Fibroblast of lung (primary cell): ENCODE measurements at regions not wholly inside any gene's neighbourhood (a gene's known extent, or its start where the extent isn't known, plus 50 kb on each side); places are given as distances from the start of the nearest gene placed in this dataset.

Experiments
- DNase-seq, 2 donors: peaks; one replicate each; pipeline versions ENCODE4 v3.0.0 to v3.0.0-alpha.2; 2010; ENCODE audit warnings: low read depth in 2 of 2
- H2AFZ ChIP-seq: 2 replicates; pipeline ENCODE4 v1.5.1; 2012; ENCODE audit warnings: low read length, control low read depth, inconsistent platforms
- H3K27ac ChIP-seq: 2 replicates; pipeline ENCODE4 v1.5.1; 2011; ENCODE audit warnings: low read length, control low read depth; ENCODE audit not compliant: insufficient read depth
- H3K27me3 ChIP-seq: 2 replicates; pipeline ENCODE4 v1.5.1; 2011; ENCODE audit warnings: mild to moderate bottlenecking, low read length; ENCODE audit not compliant: control insufficient read depth, insufficient read depth
- H3K36me3 ChIP-seq: 2 replicates; pipeline ENCODE4 v1.5.1; 2011; ENCODE audit warnings: low read length; ENCODE audit not compliant: control insufficient read depth, insufficient read depth
- H3K4me1 ChIP-seq: 2 replicates; pipeline ENCODE4 v1.5.1; 2011; ENCODE audit warnings: low read length; ENCODE audit not compliant: control insufficient read depth, insufficient read depth; ENCODE audit errors: extremely low read depth
- H3K4me2 ChIP-seq: 2 replicates; pipeline ENCODE4 v1.5.1; 2011; ENCODE audit warnings: low read length, control low read depth; ENCODE audit not compliant: insufficient read depth; ENCODE audit errors: extremely low read depth
- H3K4me3 ChIP-seq, 4 experiments: fragments of 200-600 bp in 1 of 4; sonication (generic) in 1 of 4; replicated peaks in 1 of 4; 2 replicates each; pipeline ENCODE4 v1.5.1; 2011 to 2016; ENCODE audit warnings: low read length in 4 of 4, low read depth in 3 of 4, mild to moderate bottlenecking in 3 of 4, control low read depth in 2 of 4, inconsistent platforms in 1 of 4, mixed read lengths in 1 of 4; ENCODE audit not compliant: insufficient read depth in 1 of 4; ENCODE audit errors: control extremely low read depth in 1 of 4
- H3K79me2 ChIP-seq: 2 replicates; pipeline ENCODE4 v1.5.1; 2012; ENCODE audit warnings: mild to moderate bottlenecking, low read length, inconsistent platforms; ENCODE audit not compliant: control insufficient read depth, insufficient read depth
- H3K9ac ChIP-seq: 2 replicates; pipeline ENCODE4 v1.5.1; 2011; ENCODE audit warnings: mild to moderate bottlenecking, low read length, control low read depth; ENCODE audit not compliant: insufficient read depth
- H3K9me3 ChIP-seq: 2 replicates; pipeline ENCODE4 v1.5.1; 2012; ENCODE audit warnings: low read depth, low read length; ENCODE audit not compliant: control insufficient read depth, insufficient read depth
- H4K20me1 ChIP-seq: 2 replicates; pipeline ENCODE4 v1.5.1; 2011; ENCODE audit warnings: low read length; ENCODE audit not compliant: control insufficient read depth, insufficient read depth; ENCODE audit errors: extremely low read depth
- EZH2 ChIP-seq: IDR thresholded peaks from 2 replicates; pipeline ENCODE4 v1.5.1; 2012; ENCODE audit warnings: low read length, control low read depth, mild to moderate bottlenecking; ENCODE audit errors: missing control alignments
- TF ChIP-seq, protein P1 (sequence below), 2 donors: IDR thresholded peaks in 1 of 2; conservative IDR thresholded peaks in 1 of 2; 1 replicate in 1 of 2; 2 replicates in 1 of 2; pipeline ENCODE4 v1.5.1; 2011 to 2012; ENCODE audit warnings: low read length in 2 of 2, control low read depth in 1 of 2, inconsistent platforms in 1 of 2, low read depth in 1 of 2, mild to moderate bottlenecking in 1 of 2

DNA sequence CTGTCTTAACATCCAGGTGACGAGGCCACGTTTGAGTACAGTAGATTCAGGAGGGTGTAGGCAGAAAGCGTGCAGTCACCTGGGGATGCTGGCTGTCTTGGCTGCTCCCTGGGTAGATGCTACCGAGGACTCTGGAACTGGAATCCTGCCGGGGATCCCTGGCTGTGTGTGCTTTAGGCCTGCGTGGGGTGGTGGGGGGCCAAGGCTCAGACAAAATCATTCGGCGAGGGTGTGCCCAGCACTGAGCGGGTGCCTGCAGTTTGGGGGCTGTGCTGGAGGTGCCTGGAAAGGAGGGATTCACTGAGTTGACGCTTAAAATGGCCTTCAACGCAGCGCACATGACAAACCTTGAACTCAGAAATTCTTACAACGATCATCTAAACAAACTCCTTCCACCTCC lies 93.5 kb upstream of the PODXL start:
- TF ChIP-seq EZH2 = no peak
- TF ChIP-seq, protein P1, sequence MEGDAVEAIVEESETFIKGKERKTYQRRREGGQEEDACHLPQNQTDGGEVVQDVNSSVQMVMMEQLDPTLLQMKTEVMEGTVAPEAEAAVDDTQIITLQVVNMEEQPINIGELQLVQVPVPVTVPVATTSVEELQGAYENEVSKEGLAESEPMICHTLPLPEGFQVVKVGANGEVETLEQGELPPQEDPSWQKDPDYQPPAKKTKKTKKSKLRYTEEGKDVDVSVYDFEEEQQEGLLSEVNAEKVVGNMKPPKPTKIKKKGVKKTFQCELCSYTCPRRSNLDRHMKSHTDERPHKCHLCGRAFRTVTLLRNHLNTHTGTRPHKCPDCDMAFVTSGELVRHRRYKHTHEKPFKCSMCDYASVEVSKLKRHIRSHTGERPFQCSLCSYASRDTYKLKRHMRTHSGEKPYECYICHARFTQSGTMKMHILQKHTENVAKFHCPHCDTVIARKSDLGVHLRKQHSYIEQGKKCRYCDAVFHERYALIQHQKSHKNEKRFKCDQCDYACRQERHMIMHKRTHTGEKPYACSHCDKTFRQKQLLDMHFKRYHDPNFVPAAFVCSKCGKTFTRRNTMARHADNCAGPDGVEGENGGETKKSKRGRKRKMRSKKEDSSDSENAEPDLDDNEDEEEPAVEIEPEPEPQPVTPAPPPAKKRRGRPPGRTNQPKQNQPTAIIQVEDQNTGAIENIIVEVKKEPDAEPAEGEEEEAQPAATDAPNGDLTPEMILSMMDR (conservative IDR thresholded peaks at IDR 0.05 in 1 of 2, IDR thresholded peaks at IDR 0.05 in 1 of 2; ENCODE audit: low read depth in 1 of 2, low read length in 2 of 2) = no peak
- Histone ChIP-seq H3K9ac (no peak overlapping the region), H3K4me2 (no peak overlapping the region), H3K4me1 (peaks cover 3% of the 10 kb centered on the region), H3K36me3 (no peaks in the 10 kb centered on the region), H4K20me1 (no peaks in the 10 kb centered on the region), H3K4me3 (no peak overlapping the region), H3K9me3 (no peaks in the 10 kb centered on the region), H3K27me3 (no peaks in the 10 kb centered on the region), H3K79me2 (no peaks in the 10 kb centered on the region), H2AFZ (no peak overlapping the region), H3K27ac (no peak overlapping the region)
- no peak for DNase-seq

DNA sequence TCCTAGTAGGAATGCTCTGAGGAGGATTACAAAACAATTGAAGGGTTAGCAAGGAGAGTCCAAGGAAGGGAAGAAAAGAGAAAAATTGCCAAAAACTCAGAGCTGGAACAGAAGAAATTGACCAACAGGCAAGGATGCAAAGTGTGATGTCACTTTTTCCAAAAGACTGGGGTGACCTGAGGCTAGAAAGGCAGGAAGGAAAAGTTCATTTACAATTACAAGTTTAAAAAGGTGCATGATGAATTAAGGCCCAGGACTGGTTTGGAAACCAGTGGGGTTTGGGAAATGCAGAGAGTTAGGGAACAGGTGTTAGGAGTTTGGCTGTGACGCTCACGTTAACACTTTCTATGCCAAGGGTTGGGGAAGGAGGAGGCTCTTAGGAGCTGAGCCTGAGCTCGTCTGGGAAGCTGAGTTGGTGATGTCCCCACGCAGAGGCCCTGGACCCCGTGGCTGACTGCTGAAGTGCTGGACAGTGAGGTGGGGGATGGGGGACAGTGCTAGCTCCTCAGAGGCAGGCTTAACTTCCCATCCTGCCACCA lies 92.6 kb upstream of the PODXL start:
- no peaks in the 10 kb centered on the region for H3K27me3 ChIP-seq
- no peak overlapping the region for H3K27ac ChIP-seq
- H3K79me2 ChIP-seq = no peaks in the 10 kb centered on the region
- peaks cover 3% of the 10 kb centered on the region for H3K4me1 ChIP-seq
- H3K9me3 ChIP-seq = no peaks in the 10 kb centered on the region
- no peak overlapping the region for H3K4me3 ChIP-seq
- H4K20me1 ChIP-seq = no peaks in the 10 kb centered on the region
- no peak overlapping the region for H2AFZ ChIP-seq
- no peaks in the 10 kb centered on the region for H3K36me3 ChIP-seq
- H3K9ac ChIP-seq = no peak overlapping the region
- DNase-seq = no peak
- H3K4me2 ChIP-seq = no peak overlapping the region
- TF ChIP-seq, protein P1 (conservative IDR thresholded peaks at IDR 0.05 in 1 of 2, IDR thresholded peaks at IDR 0.05 in 1 of 2; ENCODE audit: low read depth in 1 of 2, low read length in 2 of 2) = no peak
- no peak for TF ChIP-seq EZH2

DNA sequence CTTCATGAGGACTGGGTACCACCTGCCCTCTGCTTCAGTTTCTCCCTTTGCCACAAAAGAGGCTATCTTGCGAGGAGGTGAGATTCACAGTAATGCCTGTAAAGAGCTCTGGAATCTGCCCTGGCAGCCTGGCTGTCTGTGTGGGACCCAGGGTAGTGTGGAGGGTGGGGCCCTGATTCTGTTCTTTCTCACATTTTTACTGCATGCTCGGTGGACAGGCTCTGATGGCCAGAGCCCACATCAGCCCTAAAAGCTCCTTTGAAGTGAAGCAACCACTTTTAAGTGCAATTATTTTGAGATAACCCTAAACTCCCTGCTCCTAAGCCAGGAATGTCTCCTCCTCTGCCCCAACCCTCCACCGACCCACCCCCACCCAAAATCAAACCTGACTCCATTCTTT lies 92.1 kb upstream of the PODXL start:
- Histone ChIP-seq H3K4me1 (no peaks in the 10 kb centered on the region), H3K36me3 (no peaks in the 10 kb centered on the region), H2AFZ (no peak overlapping the region), H3K79me2 (no peaks in the 10 kb centered on the region), H3K4me2 (no peak overlapping the region), H3K27ac (no peak overlapping the region), H4K20me1 (no peaks in the 10 kb centered on the region), H3K9ac (no peak overlapping the region), H3K9me3 (no peaks in the 10 kb centered on the region), H3K4me3 (no peak overlapping the region), H3K27me3 (no peaks in the 10 kb centered on the region)
- DNase-seq = no peak
- no peak for TF ChIP-seq EZH2
- TF ChIP-seq, protein P1 (conservative IDR thresholded peaks at IDR 0.05 in 1 of 2, IDR thresholded peaks at IDR 0.05 in 1 of 2; ENCODE audit: low read depth in 1 of 2, low read length in 2 of 2) = no peak
